Urinary bladder (tissue), 3 donors: ENCODE measurements at regions not wholly inside any gene's neighbourhood (a gene's known extent, or its start where the extent isn't known, plus 50 kb on each side); places are given as distances from the start of the nearest gene placed in this dataset.

Experiments
- DNase-seq: peaks from one replicate; pipeline ENCODE4 v3.0.0-alpha.2; 2015; ENCODE audit errors: extremely low spot score
- H3K27ac ChIP-seq: one replicate; pipeline ENCODE4 v1.5.1; 2013; ENCODE audit warnings: low read depth, mild to moderate bottlenecking, moderate library complexity
- H3K36me3 ChIP-seq: one replicate; pipeline ENCODE4 v1.6.1; 2013; ENCODE audit warnings: mild to moderate bottlenecking, moderate library complexity; ENCODE audit not compliant: insufficient read depth
- H3K4me1 ChIP-seq: one replicate; pipeline ENCODE4 v1.6.1; 2013; ENCODE audit warnings: mild to moderate bottlenecking, moderate library complexity; ENCODE audit not compliant: insufficient read depth
- H3K4me3 ChIP-seq: one replicate; pipeline ENCODE4 v1.5.1; 2013; ENCODE audit warnings: low read depth, low read length
- WGBS: extraction: QIAGEN DNeasy Blood & Tissue Kit; methylation state at CpG from one replicate; pipeline ENCODE4 v1.1.7; 2013; 5-methylcytosine and 5-hydroxymethylcytosine counted together
- donor health status: healthy with polysubstance abuse.
- donor health status: healthy.

- Histone ChIP-seq H3K27ac (no peak overlapping the region), H3K36me3 (no peaks in the 10 kb centered on the region), H3K4me3 (no peak overlapping the region), H3K4me1 (no peaks in the 10 kb centered on the region)
- DNase-seq = no peak
- WGBS = 78% methylated on average over 2 of the region's 2 CpGs
Measured at GRCh38 chr10:90602862-90603610, 254.8 kb downstream of the HTR7 start.

- no peak for DNase-seq
- H3K4me3 ChIP-seq = no peak overlapping the region
- no peak overlapping the region for H3K27ac ChIP-seq
- H3K36me3 ChIP-seq = no peaks in the 10 kb centered on the region
- H3K4me1 ChIP-seq = no peaks in the 10 kb centered on the region
Measured at GRCh38 chr10:90604636-90605035, 253.2 kb downstream of the HTR7 start.

- Histone ChIP-seq H3K4me1 (no peaks in the 10 kb centered on the region), H3K36me3 (no peaks in the 10 kb centered on the region), H3K27ac (no peak overlapping the region), H3K4me3 (no peak overlapping the region)
- DNase-seq = no peak
- WGBS = 68% methylated on average over 3 of the region's 3 CpGs
Measured at GRCh38 chr10:90605506-90605905, 252.3 kb downstream of the HTR7 start.

- DNase-seq = no peak
- no peaks in the 10 kb centered on the region for H3K36me3 ChIP-seq
- no peaks in the 10 kb centered on the region for H3K4me1 ChIP-seq
- H3K4me3 ChIP-seq = no peak overlapping the region
- 63% methylated on average over 3 of the region's 3 CpGs for WGBS
- no peak overlapping the region for H3K27ac ChIP-seq
Measured at GRCh38 chr10:90612276-90612675, 245.6 kb downstream of the HTR7 start.

GRCh38 chr10:90614631-90615030 is 243.2 kb downstream of the HTR7 start:
- no peak for DNase-seq
- Histone ChIP-seq H3K36me3 (no peaks in the 10 kb centered on the region), H3K4me1 (no peaks in the 10 kb centered on the region), H3K4me3 (no peak overlapping the region), H3K27ac (no peak overlapping the region)
- 92% methylated on average over 1 of the region's 1 CpG for WGBS

- no peak overlapping the region for H3K4me3 ChIP-seq
- H3K27ac ChIP-seq = no peak overlapping the region
- 22% methylated on average over 2 of the region's 2 CpGs for WGBS
- no peak for DNase-seq
- H3K4me1 ChIP-seq = no peaks in the 10 kb centered on the region
- H3K36me3 ChIP-seq = no peaks in the 10 kb centered on the region
Measured at GRCh38 chr10:90621577-90621976, 236.3 kb downstream of the HTR7 start.

- no peaks in the 10 kb centered on the region for H3K4me1 ChIP-seq
- H3K27ac ChIP-seq = no peak overlapping the region
- H3K36me3 ChIP-seq = no peaks in the 10 kb centered on the region
- WGBS = 81% methylated on average over 2 of the region's 2 CpGs
- DNase-seq = no peak
- no peak overlapping the region for H3K4me3 ChIP-seq
Measured at GRCh38 chr10:90635111-90635765, 222.6 kb downstream of the HTR7 start.

GRCh38 chr10:90640756-90641155 is 217.1 kb downstream of the HTR7 start:
- WGBS = 66% methylated on average over 2 of the region's 2 CpGs
- Histone ChIP-seq H3K4me3 (no peak overlapping the region), H3K36me3 (no peaks in the 10 kb centered on the region), H3K27ac (no peak overlapping the region), H3K4me1 (peaks cover 1% of the 10 kb centered on the region)
- DNase-seq = no peak

- Histone ChIP-seq H3K27ac (no peak overlapping the region), H3K4me1 (peaks cover 1% of the 10 kb centered on the region), H3K36me3 (no peaks in the 10 kb centered on the region), H3K4me3 (no peak overlapping the region)
- no peak for DNase-seq
- 22% methylated on average over 4 of the region's 4 CpGs for whole genome bisulfite sequencing
Measured at GRCh38 chr10:90641731-90642130, 216.1 kb downstream of the HTR7 start.

GRCh38 chr10:90642136-90642535 is 215.7 kb downstream of the HTR7 start:
- Histone ChIP-seq H3K36me3 (no peaks in the 10 kb centered on the region), H3K4me1 (peaks cover 1% of the 10 kb centered on the region), H3K4me3 (no peak overlapping the region), H3K27ac (peak overlapping the region; percentile 10)
- no peak for DNase-seq
- WGBS = 20% methylated on average over 3 of the region's 3 CpGs

- Histone ChIP-seq H3K4me1 (peaks cover 1% of the 10 kb centered on the region), H3K27ac (peak overlapping the region; percentile 10), H3K4me3 (no peak overlapping the region), H3K36me3 (no peaks in the 10 kb centered on the region)
- 37% methylated on average over 4 of the region's 4 CpGs for WGBS
- DNase-seq = no peak
Measured at GRCh38 chr10:90642650-90643049, 215.2 kb downstream of the HTR7 start.

- H3K36me3 ChIP-seq = no peaks in the 10 kb centered on the region
- H3K27ac ChIP-seq = no peak overlapping the region
- 75% methylated on average over 3 of the region's 3 CpGs for WGBS
- H3K4me3 ChIP-seq = no peak overlapping the region
- DNase-seq = no peak
- H3K4me1 ChIP-seq = peaks cover 1% of the 10 kb centered on the region
Measured at GRCh38 chr10:90644165-90644564, 213.7 kb downstream of the HTR7 start.

- Histone ChIP-seq H3K4me1 (no peaks in the 10 kb centered on the region), H3K36me3 (no peaks in the 10 kb centered on the region), H3K27ac (no peak overlapping the region), H3K4me3 (no peak overlapping the region)
- 85% methylated on average over 2 of the region's 2 CpGs for WGBS
- no peak for DNase-seq
Measured at GRCh38 chr10:90650858-90651257, 207.0 kb downstream of the HTR7 start.

GRCh38 chr10:90652519-90652918 is 205.3 kb downstream of the HTR7 start:
- Histone ChIP-seq H3K4me1 (no peaks in the 10 kb centered on the region), H3K36me3 (no peaks in the 10 kb centered on the region), H3K27ac (no peak overlapping the region), H3K4me3 (no peak overlapping the region)
- DNase-seq = no peak
